ENCODE measurements at regions not wholly inside any gene's neighbourhood (a gene's known extent, or its start where the extent isn't known, plus 50 kb on each side); places are given as distances from the start of the nearest gene placed in this dataset.

DNA sequence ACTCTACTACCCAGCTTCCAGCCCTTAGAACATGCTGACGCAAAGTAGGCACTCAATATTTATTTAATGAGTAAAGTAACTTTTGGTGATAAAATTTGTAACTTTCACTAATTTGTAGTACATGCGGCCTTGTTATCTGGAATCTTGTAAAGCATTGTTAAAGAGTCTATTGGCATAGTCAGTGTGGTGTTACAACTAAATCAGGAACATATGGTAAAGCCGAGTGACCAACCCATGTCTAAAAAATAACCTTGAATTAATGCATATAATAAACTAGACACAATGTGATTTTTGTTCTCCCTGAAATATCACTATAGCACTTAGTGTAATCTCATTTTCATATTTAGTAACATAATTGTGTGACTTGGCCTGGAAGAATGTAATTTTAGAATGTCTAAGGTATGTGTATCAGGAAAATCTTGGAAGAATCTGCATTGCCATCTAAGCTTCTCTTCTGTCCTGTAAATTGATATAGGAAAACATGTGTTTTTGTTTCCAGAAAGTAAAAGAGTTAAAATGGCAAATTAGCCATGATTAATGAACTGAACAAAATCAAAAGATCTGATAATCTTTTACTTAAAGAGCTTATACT lies 256.7 kb upstream of the GNAI1 start:
- H3K9ac ChIP-seq (replicated peaks; ENCODE audit: extremely low read depth, insufficient read depth, low read length), result no peak overlapping the region
- H3K79me2 ChIP-seq (ENCODE audit: control insufficient read depth, insufficient read depth, low read length), result no peaks in the 10 kb centered on the region
- H3K36me3 ChIP-seq (ENCODE audit: control insufficient read depth in 2 of 2, extremely low read depth in 1 of 2, insufficient read depth in 2 of 2, low read length in 2 of 2), result no peaks in the 10 kb centered on the region
- H3K27me3 ChIP-seq (ENCODE audit: control insufficient read depth in 2 of 2, insufficient read depth in 2 of 2, low read length in 2 of 2), result peaks cover 0 to 2% of the 10 kb centered on the region in 2 experiments
- H3K4me1 ChIP-seq (ENCODE audit: control insufficient read depth, extremely low read depth, insufficient read depth, low read length), result no peaks in the 10 kb centered on the region
- no peak overlapping the region for H2AFZ ChIP-seq (ENCODE audit: low read depth, low read length)
- no peaks in the 10 kb centered on the region for H3K9me1 ChIP-seq (replicated peaks; ENCODE audit: control insufficient read depth, extremely low read depth, insufficient read depth, low read length)
- DNase-seq (ENCODE audit: low read depth, low spot score) (no peak), FAIRE-seq (no peak)
- no peaks in the 10 kb centered on the region for H3K9me3 ChIP-seq (replicated peaks; ENCODE audit: control insufficient read depth, insufficient read depth, low read length)
- ChIA-PET CTCF (no interaction called here), POLR2A (no interaction called here)
- H3K4me3 ChIP-seq (replicated peaks in 1 of 3; ENCODE audit: insufficient read depth in 1 of 3, low read depth in 1 of 3, low read length in 3 of 3), result no peak overlapping the region
- no peak for TF ChIP-seq JUN (IDR thresholded peaks at IDR 0.05; ENCODE audit: borderline replicate concordance, insufficient read depth, insufficient read length, low read depth)
- TF ChIP-seq GATA2 (IDR thresholded peaks at IDR 0.05; ENCODE audit: insufficient read depth, insufficient read length, low read depth, low read length), result no peak
- no peak for TF ChIP-seq POLR2AphosphoS5 (IDR thresholded peaks at IDR 0.05; ENCODE audit: insufficient read depth, low read depth, low read length)
- no peak for TF ChIP-seq FOS (IDR thresholded peaks at IDR 0.05; ENCODE audit: borderline replicate concordance, insufficient read depth, low read length)
- no peak for TF ChIP-seq MYC (IDR thresholded peaks at IDR 0.05; ENCODE audit: low read depth, low read length)
- no peak for TF ChIP-seq EZH2 (IDR thresholded peaks at IDR 0.05; ENCODE audit: borderline replicate concordance, low read depth, low read length, severe bottlenecking)
- TF ChIP-seq, protein P1, sequence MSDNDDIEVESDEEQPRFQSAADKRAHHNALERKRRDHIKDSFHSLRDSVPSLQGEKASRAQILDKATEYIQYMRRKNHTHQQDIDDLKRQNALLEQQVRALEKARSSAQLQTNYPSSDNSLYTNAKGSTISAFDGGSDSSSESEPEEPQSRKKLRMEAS (IDR thresholded peaks at IDR 0.05; ENCODE audit: insufficient read depth, insufficient read length), result no peak
- H3K4me2 ChIP-seq (ENCODE audit: insufficient read depth, low read length), result no peak overlapping the region
- no peak overlapping the region for H3K27ac ChIP-seq (ENCODE audit: insufficient read depth, low read depth, low read length)
- no peaks in the 10 kb centered on the region for H4K20me1 ChIP-seq (replicated peaks; ENCODE audit: control insufficient read depth, extremely low read depth, insufficient read depth, low read length)
- no TSS peak for BruUV-seq (replicated peaks)
- dilution Hi-C loops (cut with MboI; ENCODE audit: extremely low pct_ligation_motif_present, low sequenced_read_pairs), result no loop called here
- intact Hi-C loops (cut with micrococcal nuclease), result no loop called here

DNA sequence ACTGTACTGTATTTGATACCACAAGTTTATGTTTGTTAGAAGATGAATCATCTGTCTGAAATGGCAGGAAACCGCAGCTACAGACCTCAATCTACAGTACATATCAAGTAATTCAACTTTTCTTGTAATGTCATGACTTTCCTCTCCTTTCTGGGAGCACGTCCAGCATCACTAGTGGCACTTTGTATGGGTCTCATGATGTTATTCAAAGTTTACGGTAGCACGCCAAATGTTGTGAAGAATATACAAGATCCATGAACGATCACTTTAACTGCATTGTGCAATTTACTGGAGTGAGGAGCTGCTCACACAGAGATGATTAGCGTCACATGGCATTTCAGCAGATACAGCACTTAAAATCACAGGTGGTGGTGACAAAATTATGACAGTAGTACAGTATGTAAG lies 257.8 kb upstream of the GNAI1 start:
- H3K27ac ChIP-seq (ENCODE audit: insufficient read depth, low read depth, low read length), result no peak overlapping the region
- H3K9me3 ChIP-seq (replicated peaks; ENCODE audit: control insufficient read depth, insufficient read depth, low read length), result no peaks in the 10 kb centered on the region
- H2AFZ ChIP-seq (ENCODE audit: low read depth, low read length), result no peak overlapping the region
- no peak overlapping the region for H3K4me2 ChIP-seq (ENCODE audit: insufficient read depth, low read length)
- POLR2A ChIA-PET, result no interaction called here
- dilution Hi-C loops (cut with MboI; ENCODE audit: extremely low pct_ligation_motif_present, low sequenced_read_pairs) (no loop called here), intact Hi-C loops (cut with micrococcal nuclease) (no loop called here)
- no peaks in the 10 kb centered on the region for H3K36me3 ChIP-seq (ENCODE audit: control insufficient read depth in 2 of 2, extremely low read depth in 1 of 2, insufficient read depth in 2 of 2, low read length in 2 of 2)
- TF ChIP-seq FOS (IDR thresholded peaks at IDR 0.05; ENCODE audit: borderline replicate concordance, insufficient read depth, low read length), result peak; percentile 17
- TF ChIP-seq, protein P2, sequence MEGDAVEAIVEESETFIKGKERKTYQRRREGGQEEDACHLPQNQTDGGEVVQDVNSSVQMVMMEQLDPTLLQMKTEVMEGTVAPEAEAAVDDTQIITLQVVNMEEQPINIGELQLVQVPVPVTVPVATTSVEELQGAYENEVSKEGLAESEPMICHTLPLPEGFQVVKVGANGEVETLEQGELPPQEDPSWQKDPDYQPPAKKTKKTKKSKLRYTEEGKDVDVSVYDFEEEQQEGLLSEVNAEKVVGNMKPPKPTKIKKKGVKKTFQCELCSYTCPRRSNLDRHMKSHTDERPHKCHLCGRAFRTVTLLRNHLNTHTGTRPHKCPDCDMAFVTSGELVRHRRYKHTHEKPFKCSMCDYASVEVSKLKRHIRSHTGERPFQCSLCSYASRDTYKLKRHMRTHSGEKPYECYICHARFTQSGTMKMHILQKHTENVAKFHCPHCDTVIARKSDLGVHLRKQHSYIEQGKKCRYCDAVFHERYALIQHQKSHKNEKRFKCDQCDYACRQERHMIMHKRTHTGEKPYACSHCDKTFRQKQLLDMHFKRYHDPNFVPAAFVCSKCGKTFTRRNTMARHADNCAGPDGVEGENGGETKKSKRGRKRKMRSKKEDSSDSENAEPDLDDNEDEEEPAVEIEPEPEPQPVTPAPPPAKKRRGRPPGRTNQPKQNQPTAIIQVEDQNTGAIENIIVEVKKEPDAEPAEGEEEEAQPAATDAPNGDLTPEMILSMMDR (IDR thresholded peaks at IDR 0.05; ENCODE audit: extremely low read depth in 1 of 2, insufficient read depth in 1 of 2, low read depth in 1 of 2, low read length in 2 of 2), result no peak
- no TSS peak for BruUV-seq (replicated peaks)
- no peaks in the 10 kb centered on the region for H4K20me1 ChIP-seq (replicated peaks; ENCODE audit: control insufficient read depth, extremely low read depth, insufficient read depth, low read length)
- H3K9me1 ChIP-seq (replicated peaks; ENCODE audit: control insufficient read depth, extremely low read depth, insufficient read depth, low read length), result no peaks in the 10 kb centered on the region
- CTCF ChIA-PET, result no interaction called here
- FAIRE-seq (no peak), DNase-seq (ENCODE audit: low read depth, low spot score) (peak; percentile 38)
- H3K79me2 ChIP-seq (ENCODE audit: control insufficient read depth, insufficient read depth, low read length), result no peaks in the 10 kb centered on the region
- H3K4me1 ChIP-seq (ENCODE audit: control insufficient read depth, extremely low read depth, insufficient read depth, low read length), result no peaks in the 10 kb centered on the region
- peaks cover 0 to 2% of the 10 kb centered on the region in 2 experiments for H3K27me3 ChIP-seq (ENCODE audit: control insufficient read depth in 2 of 2, insufficient read depth in 2 of 2, low read length in 2 of 2)
- H3K4me3 ChIP-seq (replicated peaks in 1 of 3; ENCODE audit: insufficient read depth in 1 of 3, low read depth in 1 of 3, low read length in 3 of 3), result no peak overlapping the region
- H3K9ac ChIP-seq (replicated peaks; ENCODE audit: extremely low read depth, insufficient read depth, low read length), result no peak overlapping the region

All from endothelial cell of umbilical vein (primary cell).